DMS114 treated with DMSO at 0.1 percent for 48 hours (cell line): ENCODE measurements at regions not wholly inside any gene's neighbourhood (a gene's known extent, or its start where the extent isn't known, plus 50 kb on each side); places are given as distances from the start of the nearest gene placed in this dataset.

Experiments
- DNase-seq: peaks from one replicate; lab custom pipeline; 2025; ENCODE audit not compliant: unreplicated experiment; lab: John Stamatoyannopoulos, UW

GRCh38 chr2:176753205-176753604 is 459.4 kb upstream of the HNRNPA3 start:
- DNase-seq: no peak

- no peak for DNase-seq
Measured at GRCh38 chr2:176753752-176754474, 458.7 kb upstream of the HNRNPA3 start.

- no peak for DNase-seq
Measured at GRCh38 chr2:176755537-176756135, 457.0 kb upstream of the HNRNPA3 start.

GRCh38 chr2:176758426-176758825 is 454.2 kb upstream of the HNRNPA3 start:
- no peak for DNase-seq

GRCh38 chr2:176760439-176760838 is 452.2 kb upstream of the HNRNPA3 start:
- DNase-seq: no peak

- DNase-seq: no peak
Measured at GRCh38 chr2:176763130-176763529, 449.5 kb upstream of the HNRNPA3 start.

- DNase-seq: no peak
Measured at GRCh38 chr2:176763851-176764404, 448.7 kb upstream of the HNRNPA3 start.

- no peak for DNase-seq
Measured at GRCh38 chr2:176764921-176765320, 447.7 kb upstream of the HNRNPA3 start.

GRCh38 chr2:176766005-176766404 is 446.6 kb upstream of the HNRNPA3 start:
- no peak for DNase-seq

GRCh38 chr2:176768185-176768584 is 444.4 kb upstream of the HNRNPA3 start:
- DNase-seq: no peak

- DNase-seq: no peak
Measured at GRCh38 chr2:176769021-176769420, 443.6 kb upstream of the HNRNPA3 start.

- no peak for DNase-seq
Measured at GRCh38 chr2:176769499-176770370, 442.9 kb upstream of the HNRNPA3 start.

GRCh38 chr2:176772816-176773215 is 439.8 kb upstream of the HNRNPA3 start:
- no peak for DNase-seq

GRCh38 chr2:176774766-176775451 is 437.7 kb upstream of the HNRNPA3 start:
- DNase-seq: no peak

GRCh38 chr2:176777262-176777661 is 435.3 kb upstream of the HNRNPA3 start:
- DNase-seq: no peak

- no peak for DNase-seq
Measured at GRCh38 chr2:176779917-176780316, 432.7 kb upstream of the HNRNPA3 start.

GRCh38 chr2:176780348-176780747 is 432.2 kb upstream of the HNRNPA3 start:
- no peak for DNase-seq

- DNase-seq: no peak
Measured at GRCh38 chr2:176781570-176782217, 430.9 kb upstream of the HNRNPA3 start.

- no peak for DNase-seq
Measured at GRCh38 chr2:176784633-176785200, 427.9 kb upstream of the HNRNPA3 start.

- no peak for DNase-seq
Measured at GRCh38 chr2:176789751-176790150, 422.8 kb upstream of the HNRNPA3 start.
